Bronchial epithelial cell (primary cell): ENCODE measurements at regions not wholly inside any gene's neighbourhood (a gene's known extent, or its start where the extent isn't known, plus 50 kb on each side); places are given as distances from the start of the nearest gene placed in this dataset.
"Not testable (repeated sequence)": the region's sequence is repeated elsewhere in the genome, so short reads cannot be mapped to it uniquely, and the experiment has no call there.

Source experiments
- DNase-seq: peaks from one replicate; pipeline ENCODE4 v3.0.0-alpha.2; 2010; ENCODE audit warnings: low read depth
- FAIRE-seq: peaks from 2 replicates; lab custom pipeline; 2011; peaks lifted over from hg19 to GRCh38; lab: Jason Lieb, UNC
- H3K27me3 ChIP-seq: 2 replicates; pipeline ENCODE4 v1.5.1; 2011; ENCODE audit warnings: low read length; ENCODE audit not compliant: control insufficient read depth, insufficient read depth
- H3K36me3 ChIP-seq: 2 replicates; pipeline ENCODE4 v1.5.1; 2011; ENCODE audit warnings: low read length; ENCODE audit not compliant: control insufficient read depth, insufficient read depth
- H3K4me3 ChIP-seq: 2 replicates; pipeline ENCODE4 v1.5.1; 2011; ENCODE audit warnings: mild to moderate bottlenecking, low read depth, low read length, control low read depth
- TF ChIP-seq, protein P1 (sequence below): IDR thresholded peaks from 2 replicates; pipeline ENCODE4 v1.5.1; 2011; ENCODE audit warnings: mild to moderate bottlenecking, moderate library complexity, low read length, control low read depth, inconsistent platforms; ENCODE audit not compliant: insufficient read depth, severe bottlenecking

DNA sequence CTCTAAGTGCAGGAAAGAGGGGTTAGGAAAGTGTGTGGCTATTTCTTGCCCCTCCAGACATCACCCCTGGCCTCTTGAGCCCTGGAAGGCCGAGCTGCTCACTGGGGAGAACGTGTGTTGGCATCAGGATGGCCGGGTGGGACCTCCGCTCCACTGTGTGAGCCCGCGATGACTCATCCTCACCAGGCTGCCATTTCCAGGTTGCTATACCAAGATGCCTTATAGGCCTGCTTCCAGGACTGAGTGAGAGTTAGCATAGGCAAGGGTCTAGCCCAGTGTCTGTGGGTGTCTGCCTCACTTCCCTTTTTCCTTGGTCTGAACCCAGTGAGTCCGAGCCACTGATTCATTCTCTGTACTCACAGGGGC lies 105.0 kb downstream of the MRPL14 start:
- DNase-seq (peak; percentile 75), FAIRE-seq (no peak)
- H3K27me3 ChIP-seq = no peaks in the 10 kb centered on the region
- H3K4me3 ChIP-seq = no peak overlapping the region
- no peaks in the 10 kb centered on the region for H3K36me3 ChIP-seq
- TF ChIP-seq, protein P1, sequence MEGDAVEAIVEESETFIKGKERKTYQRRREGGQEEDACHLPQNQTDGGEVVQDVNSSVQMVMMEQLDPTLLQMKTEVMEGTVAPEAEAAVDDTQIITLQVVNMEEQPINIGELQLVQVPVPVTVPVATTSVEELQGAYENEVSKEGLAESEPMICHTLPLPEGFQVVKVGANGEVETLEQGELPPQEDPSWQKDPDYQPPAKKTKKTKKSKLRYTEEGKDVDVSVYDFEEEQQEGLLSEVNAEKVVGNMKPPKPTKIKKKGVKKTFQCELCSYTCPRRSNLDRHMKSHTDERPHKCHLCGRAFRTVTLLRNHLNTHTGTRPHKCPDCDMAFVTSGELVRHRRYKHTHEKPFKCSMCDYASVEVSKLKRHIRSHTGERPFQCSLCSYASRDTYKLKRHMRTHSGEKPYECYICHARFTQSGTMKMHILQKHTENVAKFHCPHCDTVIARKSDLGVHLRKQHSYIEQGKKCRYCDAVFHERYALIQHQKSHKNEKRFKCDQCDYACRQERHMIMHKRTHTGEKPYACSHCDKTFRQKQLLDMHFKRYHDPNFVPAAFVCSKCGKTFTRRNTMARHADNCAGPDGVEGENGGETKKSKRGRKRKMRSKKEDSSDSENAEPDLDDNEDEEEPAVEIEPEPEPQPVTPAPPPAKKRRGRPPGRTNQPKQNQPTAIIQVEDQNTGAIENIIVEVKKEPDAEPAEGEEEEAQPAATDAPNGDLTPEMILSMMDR = no peak

DNA sequence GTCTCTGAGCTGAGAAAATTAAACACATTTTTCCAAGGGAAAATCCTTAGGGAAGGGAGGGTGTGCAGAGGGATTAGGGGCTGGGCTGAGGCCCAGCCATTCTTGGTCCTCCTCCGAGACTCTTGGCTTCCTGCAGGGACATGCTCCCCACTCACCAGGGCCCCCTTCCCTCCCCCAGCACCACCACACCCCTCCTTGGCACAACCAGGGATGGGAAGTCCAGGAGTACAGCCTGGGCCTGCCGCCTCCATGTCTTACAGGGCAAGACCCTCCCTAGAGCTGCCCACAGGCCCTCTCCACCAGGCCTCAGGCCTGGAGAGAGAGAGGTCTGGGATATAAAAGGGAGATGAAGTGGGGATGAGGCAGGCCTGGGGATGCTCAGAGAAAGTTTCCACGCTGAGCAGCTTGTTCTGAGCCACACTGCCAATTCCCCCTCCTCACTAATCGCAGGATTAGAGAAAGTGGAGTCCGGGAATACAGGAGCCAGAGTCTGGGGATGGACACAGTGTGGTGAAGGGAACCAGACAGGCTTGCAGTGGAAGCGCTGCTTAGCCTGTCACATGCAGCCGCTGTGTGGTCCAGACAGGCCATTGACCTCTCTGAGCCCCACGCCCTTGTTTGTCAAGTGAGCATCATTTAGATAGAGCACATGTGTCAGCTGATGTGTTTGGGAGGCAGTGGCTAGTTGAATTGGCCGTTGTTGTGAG lies 105.5 kb downstream of the MRPL14 start:
- Histone ChIP-seq H3K27me3 (no peaks in the 10 kb centered on the region), H3K36me3 (no peaks in the 10 kb centered on the region), H3K4me3 (no peak overlapping the region)
- FAIRE-seq (no peak), DNase-seq (no peak)
- TF ChIP-seq, protein P1 = no peak

DNA sequence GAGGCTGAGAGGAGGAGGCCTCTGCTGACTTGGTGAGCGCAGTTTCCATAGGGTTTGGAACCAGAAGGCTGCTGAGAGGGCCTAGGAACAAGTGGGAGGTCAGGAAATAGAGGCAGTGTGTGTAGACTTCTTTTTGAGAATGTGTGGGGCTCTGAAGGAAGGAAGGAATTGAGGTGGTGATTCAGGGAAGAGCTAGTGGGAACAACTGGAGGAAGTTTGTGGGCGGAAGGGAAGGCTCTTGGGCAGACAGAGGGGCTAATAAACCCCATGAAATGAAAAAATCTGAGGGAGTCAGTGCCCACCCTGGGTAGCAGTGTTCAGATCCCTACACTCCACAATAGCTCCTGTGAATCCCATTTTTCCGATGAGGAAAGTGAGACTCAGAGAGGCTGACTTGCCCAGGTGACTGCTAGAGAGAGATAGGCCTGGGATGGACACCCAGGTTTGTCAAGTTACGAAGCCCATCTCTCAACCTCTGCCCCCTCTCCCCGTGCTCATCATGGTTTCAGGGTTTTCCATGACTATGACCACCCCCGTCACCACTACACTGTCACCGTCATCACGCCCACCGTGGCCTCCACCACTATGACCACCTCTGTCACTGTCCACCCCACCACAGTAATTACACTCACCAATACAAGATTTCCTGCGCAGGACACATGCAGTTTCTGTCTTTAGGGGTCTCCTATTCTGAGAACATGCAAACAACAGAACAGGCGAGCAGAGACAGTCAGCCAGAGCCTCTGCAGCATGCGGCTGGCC lies 106.4 kb downstream of the MRPL14 start:
- TF ChIP-seq, protein P1 = no peak
- DNase-seq (no peak), FAIRE-seq (peak; percentile 7)

DNA sequence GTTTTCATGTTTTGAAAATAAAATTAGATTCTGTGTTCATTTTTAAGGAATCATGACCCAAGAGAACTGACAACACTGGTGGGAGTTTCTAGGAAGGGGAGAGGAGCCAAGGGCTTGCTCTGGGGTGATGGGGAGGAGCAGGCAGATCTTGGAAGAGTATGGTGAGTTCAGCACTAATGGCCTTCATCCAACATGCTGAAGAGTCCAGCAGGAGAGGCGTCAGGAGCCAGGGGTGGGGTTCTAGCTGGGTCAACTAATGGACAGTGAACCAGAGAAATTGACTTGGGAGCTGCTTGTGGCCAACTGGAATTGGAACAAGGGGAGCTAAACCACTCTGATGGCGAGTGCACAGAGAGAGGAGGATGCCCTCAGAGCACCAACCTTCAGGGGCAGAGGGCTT lies 107.1 kb downstream of the MRPL14 start:
- no peak for FAIRE-seq

More for the DNA sequence above, 106.4 kb downstream of the MRPL14 start:
- no peak overlapping the region for H3K4me3 ChIP-seq
- no peaks in the 10 kb centered on the region for H3K27me3 ChIP-seq
- no peaks in the 10 kb centered on the region for H3K36me3 ChIP-seq

DNA sequence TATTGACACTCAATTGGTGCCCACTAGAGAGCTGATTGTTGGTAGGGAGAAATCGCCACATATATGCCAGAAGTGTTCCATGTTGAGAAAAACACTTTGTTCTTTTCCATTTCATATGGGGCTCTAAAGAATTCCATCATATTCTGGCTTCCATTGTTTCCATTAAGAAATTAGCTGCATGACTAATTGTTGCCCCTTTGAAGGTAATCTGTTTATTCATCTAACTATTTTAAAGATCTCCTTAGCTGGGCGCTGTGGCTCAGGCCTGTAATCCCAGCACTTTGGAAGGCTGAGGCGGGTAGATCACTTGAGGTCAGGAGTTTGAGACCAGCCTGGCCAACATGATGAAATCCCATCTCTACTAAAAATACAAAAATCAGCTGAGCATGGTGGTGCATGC lies 109.9 kb downstream of the MRPL14 start:
- not testable (repeated sequence) for FAIRE-seq, H3K27me3 ChIP-seq, DNase-seq, H3K4me3 ChIP-seq, H3K36me3 ChIP-seq

More for the DNA sequence above, 107.1 kb downstream of the MRPL14 start:
- no peaks in the 10 kb centered on the region for H3K27me3 ChIP-seq
- TF ChIP-seq, protein P1 = no peak
- no peak overlapping the region for H3K4me3 ChIP-seq
- no peaks in the 10 kb centered on the region for H3K36me3 ChIP-seq
- DNase-seq = no peak

DNA sequence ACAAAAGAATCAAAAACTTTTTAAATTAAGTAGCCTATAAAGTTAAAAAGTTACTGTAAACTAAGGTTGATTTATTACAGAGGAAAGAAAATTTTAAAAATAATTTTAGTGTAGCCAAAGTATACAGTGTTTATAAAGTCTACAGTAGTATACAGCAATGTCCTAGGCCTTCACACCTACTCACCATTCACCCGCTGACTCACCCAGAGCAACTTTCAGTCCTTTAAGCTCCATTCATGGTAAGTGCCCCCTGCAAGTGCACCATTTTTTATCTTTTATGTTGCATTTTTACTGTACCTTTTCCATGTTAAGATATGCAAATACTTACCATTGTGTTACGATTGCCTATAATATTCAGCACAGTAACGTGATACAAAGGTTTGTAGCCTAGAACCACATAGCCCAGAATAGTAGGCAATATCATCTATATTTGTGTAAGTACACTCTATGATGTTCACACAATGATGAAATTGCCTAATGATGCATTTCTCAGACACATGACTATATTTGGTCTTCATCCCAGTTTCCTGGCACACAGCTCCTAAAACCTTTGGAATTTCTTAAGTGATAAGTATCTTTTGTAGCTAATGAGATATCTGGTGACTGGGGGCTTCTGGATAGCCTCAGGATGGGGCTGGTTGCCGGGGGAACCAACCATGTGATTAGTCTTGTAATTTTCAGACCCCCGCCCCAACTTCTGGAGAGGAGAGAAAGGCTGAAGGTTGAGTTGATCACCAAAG lies 111.0 kb downstream of the MRPL14 start:
- DNase-seq = peak; percentile 56
- no peaks in the 10 kb centered on the region for H3K27me3 ChIP-seq
- TF ChIP-seq, protein P1 = no peak
- no peak overlapping the region for H3K4me3 ChIP-seq
- FAIRE-seq = no peak
- H3K36me3 ChIP-seq = no peaks in the 10 kb centered on the region
